ENCODE measurements at regions not wholly inside any gene's neighbourhood (a gene's known extent, or its start where the extent isn't known, plus 50 kb on each side); places are given as distances from the start of the nearest gene placed in this dataset.

DNA sequence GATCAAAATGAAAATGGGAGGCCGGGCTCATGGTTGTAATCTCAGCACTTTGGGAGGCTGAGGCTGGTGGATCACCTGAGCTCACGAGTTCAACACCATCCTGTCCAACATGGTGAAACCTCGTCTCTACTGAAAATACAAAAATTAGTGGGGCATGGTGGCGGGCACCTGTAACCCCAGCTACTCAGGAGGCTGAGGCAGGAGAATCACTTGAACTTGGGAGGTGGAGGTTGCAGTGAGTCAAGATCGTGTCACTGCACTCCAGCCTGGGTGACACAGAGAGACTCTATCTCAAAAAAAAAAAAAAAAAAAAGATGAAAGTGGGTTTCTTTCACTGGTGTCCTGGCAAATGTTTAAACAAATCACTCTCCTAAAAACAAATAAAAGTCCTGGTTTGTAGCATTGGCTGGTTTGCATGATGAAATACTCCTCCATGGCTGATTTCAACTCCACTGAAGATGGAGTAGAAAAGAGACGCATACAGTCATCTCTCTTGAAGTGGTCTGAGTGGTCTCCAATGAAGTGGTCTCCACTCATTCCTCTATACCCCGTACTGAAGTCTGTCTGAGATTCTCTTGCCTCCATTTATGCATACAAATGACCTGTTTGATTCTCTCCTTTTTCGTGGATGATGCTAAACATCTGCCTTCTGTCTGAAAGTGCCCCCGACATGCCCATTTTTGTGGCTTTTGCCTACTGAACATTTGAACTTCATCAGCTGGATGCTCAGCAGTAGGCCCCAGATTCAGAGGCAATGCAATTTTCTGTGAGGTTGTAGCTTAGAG is 153.0 kb upstream of the FAM20A start:
- Mint-ChIP-seq H3K4me1 (ENCODE audit: low read depth) (peaks cover 4% of the 10 kb centered on the region), H3K36me3 (ENCODE audit: low read depth) (no peaks in the 10 kb centered on the region), H3K27me3 (ENCODE audit: low read depth) (no peaks in the 10 kb centered on the region), H3K4me3 (ENCODE audit: unreplicated experiment) (no peak overlapping the region), H3K27ac (ENCODE audit: unreplicated experiment) (no peak overlapping the region), H3K9me3 (ENCODE audit: low read depth) (no peaks in the 10 kb centered on the region)
- TF ChIP-seq, protein P1, sequence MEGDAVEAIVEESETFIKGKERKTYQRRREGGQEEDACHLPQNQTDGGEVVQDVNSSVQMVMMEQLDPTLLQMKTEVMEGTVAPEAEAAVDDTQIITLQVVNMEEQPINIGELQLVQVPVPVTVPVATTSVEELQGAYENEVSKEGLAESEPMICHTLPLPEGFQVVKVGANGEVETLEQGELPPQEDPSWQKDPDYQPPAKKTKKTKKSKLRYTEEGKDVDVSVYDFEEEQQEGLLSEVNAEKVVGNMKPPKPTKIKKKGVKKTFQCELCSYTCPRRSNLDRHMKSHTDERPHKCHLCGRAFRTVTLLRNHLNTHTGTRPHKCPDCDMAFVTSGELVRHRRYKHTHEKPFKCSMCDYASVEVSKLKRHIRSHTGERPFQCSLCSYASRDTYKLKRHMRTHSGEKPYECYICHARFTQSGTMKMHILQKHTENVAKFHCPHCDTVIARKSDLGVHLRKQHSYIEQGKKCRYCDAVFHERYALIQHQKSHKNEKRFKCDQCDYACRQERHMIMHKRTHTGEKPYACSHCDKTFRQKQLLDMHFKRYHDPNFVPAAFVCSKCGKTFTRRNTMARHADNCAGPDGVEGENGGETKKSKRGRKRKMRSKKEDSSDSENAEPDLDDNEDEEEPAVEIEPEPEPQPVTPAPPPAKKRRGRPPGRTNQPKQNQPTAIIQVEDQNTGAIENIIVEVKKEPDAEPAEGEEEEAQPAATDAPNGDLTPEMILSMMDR (IDR thresholded peaks at IDR 0.05), result no peak
- no peak for DNase-seq (ENCODE audit: low spot score)

DNA sequence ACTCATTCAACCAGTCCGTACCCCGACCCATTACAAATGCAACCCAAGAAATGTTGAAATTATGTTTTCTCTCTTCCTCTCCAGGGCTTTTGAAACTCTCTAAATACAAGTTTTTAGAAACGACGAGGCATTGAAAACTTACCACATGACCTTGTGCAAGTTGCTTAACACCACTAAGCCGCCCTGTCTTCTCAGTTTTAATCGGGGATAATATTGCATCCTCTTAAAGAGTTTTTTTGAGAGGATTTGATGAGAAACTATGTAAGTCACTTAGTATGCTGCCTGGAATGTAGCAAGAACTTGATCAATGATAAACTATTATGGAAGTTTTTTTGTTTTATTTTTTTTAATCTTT is 149.0 kb upstream of the FAM20A start:
- no peak for DNase-seq (ENCODE audit: low spot score)
- Mint-ChIP-seq H3K36me3 (ENCODE audit: low read depth) (no peaks in the 10 kb centered on the region), H3K9me3 (ENCODE audit: low read depth) (peaks cover 3% of the 10 kb centered on the region), H3K27me3 (ENCODE audit: low read depth) (no peaks in the 10 kb centered on the region), H3K4me3 (ENCODE audit: unreplicated experiment) (no peak overlapping the region), H3K27ac (ENCODE audit: unreplicated experiment) (no peak overlapping the region), H3K4me1 (ENCODE audit: low read depth) (no peaks in the 10 kb centered on the region)
- TF ChIP-seq, protein P1 (IDR thresholded peaks at IDR 0.05), result no peak

DNA sequence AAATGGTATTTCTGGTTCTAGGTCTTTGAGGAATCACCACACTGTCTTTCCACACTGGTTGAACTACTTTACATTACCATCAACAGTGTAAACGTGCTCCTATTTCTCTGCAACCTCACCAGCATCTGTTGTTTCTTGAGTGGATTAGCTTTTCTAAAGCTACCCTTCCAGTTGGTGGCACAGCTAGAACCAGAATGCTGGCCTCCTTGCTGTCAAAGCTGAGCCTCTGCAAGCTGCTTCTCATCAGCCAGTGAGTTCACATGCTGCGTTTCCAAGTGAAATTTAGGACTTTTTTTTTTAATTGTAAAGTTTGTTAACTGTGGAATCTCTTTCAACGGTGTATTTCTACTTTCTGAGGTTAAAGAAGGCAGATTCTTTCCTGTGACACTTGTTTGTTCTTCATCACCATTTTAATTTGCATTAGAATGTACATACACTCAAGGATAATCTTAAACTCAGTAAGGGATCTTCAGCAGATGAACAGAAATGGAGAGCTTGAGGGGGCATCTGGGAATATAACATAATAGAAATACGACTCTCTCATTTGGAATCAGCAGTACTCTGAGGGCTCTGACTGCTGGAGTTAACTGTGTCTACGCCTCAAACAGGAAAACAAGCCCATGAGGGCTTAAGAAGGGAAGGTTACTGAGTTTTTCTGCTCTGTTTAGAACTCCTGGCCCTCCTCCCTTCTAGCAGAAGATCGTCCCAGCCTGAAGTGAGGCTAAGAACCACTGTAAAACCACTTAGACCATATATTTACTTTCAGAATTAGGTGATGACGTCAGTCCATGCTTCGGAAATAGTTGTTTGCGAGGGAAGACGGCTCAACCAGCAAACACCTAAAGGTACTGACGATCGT is 148.4 kb upstream of the FAM20A start:
- Mint-ChIP-seq H3K4me3 (ENCODE audit: unreplicated experiment) (no peak overlapping the region), H3K36me3 (ENCODE audit: low read depth) (no peaks in the 10 kb centered on the region), H3K4me1 (ENCODE audit: low read depth) (no peaks in the 10 kb centered on the region), H3K27ac (ENCODE audit: unreplicated experiment) (no peak overlapping the region), H3K9me3 (ENCODE audit: low read depth) (peaks cover 3% of the 10 kb centered on the region), H3K27me3 (ENCODE audit: low read depth) (no peaks in the 10 kb centered on the region)
- TF ChIP-seq, protein P1 (IDR thresholded peaks at IDR 0.05), result no peak
- no peak for DNase-seq (ENCODE audit: low spot score)

DNA sequence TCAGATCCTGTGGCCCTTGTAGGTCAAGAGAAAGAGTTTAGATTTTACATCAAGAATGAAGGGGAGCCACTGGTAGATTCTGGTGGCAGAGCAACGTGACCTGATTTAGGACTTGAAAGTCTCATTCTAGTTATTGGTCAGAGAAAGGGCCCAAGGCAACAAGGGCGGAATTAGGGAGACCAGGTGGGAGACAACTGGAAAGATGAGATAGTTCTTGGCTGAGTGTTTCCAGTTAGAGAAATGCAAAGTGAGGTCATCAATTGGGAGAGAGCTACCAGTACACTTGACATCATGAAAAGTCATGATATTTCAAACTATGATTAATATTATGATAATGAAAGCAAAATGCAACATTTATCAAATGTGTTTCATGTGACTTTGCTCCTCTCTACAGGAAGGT is 147.2 kb upstream of the FAM20A start:
- H3K4me3 Mint-ChIP-seq (ENCODE audit: unreplicated experiment), result no peak overlapping the region
- no peak for DNase-seq (ENCODE audit: low spot score)
- no peaks in the 10 kb centered on the region for H3K27me3 Mint-ChIP-seq (ENCODE audit: low read depth)
- H3K9me3 Mint-ChIP-seq (ENCODE audit: low read depth), result peaks cover 8% of the 10 kb centered on the region
- no peaks in the 10 kb centered on the region for H3K4me1 Mint-ChIP-seq (ENCODE audit: low read depth)
- TF ChIP-seq, protein P1 (IDR thresholded peaks at IDR 0.05), result no peak
- no peak overlapping the region for H3K27ac Mint-ChIP-seq (ENCODE audit: unreplicated experiment)
- no peaks in the 10 kb centered on the region for H3K36me3 Mint-ChIP-seq (ENCODE audit: low read depth)

DNA sequence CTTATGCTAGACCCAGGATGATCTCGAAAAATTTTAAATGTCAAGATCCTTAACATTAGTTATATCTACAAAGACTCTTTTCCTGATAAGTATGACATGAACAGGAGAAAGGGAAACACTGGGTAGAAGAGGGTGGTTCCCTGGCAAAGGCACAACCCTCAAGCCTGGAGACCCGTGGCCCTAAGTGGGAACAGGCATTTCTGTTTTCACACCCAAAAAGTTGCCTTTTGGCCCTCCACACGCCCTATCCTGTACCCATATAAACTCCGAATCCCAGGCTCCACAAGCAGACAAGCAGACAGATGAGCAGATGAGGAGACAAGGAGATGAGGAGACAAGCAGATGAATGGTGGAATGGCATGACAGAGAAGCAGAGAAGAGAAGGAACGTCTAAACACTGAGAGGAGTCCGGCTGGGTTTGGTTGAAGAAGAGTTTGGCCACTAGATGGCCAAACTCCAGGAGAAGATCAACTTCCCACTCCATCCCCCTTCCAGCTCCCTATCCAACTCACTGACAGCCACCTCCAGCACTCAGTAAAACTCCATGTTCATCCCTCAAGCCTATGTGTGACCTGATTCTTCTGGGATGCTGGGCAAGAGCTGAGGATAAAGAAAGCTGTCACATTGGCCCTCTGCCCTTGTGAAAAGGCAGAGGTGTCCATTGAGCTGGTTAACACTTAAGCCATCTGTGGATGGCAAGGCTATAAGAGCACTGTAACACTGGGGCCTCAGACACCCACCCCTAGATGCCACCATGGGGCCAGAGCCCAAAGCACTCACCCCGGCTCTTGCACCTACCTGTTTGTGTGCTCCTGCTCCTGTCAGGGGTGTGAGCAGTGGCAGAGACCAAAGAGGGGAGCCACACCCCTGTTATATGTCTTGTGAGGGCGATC is 139.6 kb upstream of the FAM20A start:
- Mint-ChIP-seq H3K4me1 (ENCODE audit: low read depth) (no peaks in the 10 kb centered on the region), H3K27ac (ENCODE audit: unreplicated experiment) (no peak overlapping the region), H3K9me3 (ENCODE audit: low read depth) (peaks cover 15% of the 10 kb centered on the region), H3K27me3 (ENCODE audit: low read depth) (no peaks in the 10 kb centered on the region), H3K36me3 (ENCODE audit: low read depth) (peaks cover 2% of the 10 kb centered on the region), H3K4me3 (ENCODE audit: unreplicated experiment) (no peak overlapping the region)
- TF ChIP-seq, protein P1 (IDR thresholded peaks at IDR 0.05), result no peak
- DNase-seq (ENCODE audit: low spot score), result no peak

All from chondrocyte (in vitro differentiated cells).